Urothelium cell line (cell line): ENCODE measurements at regions not wholly inside any gene's neighbourhood (a gene's known extent, or its start where the extent isn't known, plus 50 kb on each side); places are given as distances from the start of the nearest gene placed in this dataset.
A peak's percentile ranks its signal among the peaks of the same experiment; 100 is the strongest.

Source experiments
- DNase-seq: peaks from one replicate; pipeline ENCODE4 v3.0.0; 2011; ENCODE audit warnings: low spot score, mixed read lengths
- FAIRE-seq: peaks from 2 replicates; lab custom pipeline; 2011; peaks lifted over from hg19 to GRCh38; lab: Jason Lieb, UNC

DNA sequence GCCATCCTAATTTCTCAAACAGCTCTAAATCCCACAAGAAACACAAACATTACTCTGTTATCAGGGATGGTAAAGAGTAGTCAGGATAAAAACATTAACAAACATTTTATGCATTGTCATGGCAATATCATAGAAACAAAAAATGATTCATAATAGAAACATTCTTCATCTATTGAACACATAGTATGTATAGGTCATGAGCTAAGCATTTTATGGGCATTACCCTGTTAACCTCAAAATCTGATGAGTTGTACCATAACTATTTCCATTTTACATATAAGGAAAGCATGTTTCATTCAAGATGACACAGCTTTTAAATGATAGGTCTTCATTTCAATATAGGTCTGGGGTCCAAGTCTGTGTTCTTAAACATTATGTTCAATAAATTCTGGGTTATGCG, 344.9 kb downstream of the RND3 start:
- FAIRE-seq (no peak), DNase-seq (no peak)

DNA sequence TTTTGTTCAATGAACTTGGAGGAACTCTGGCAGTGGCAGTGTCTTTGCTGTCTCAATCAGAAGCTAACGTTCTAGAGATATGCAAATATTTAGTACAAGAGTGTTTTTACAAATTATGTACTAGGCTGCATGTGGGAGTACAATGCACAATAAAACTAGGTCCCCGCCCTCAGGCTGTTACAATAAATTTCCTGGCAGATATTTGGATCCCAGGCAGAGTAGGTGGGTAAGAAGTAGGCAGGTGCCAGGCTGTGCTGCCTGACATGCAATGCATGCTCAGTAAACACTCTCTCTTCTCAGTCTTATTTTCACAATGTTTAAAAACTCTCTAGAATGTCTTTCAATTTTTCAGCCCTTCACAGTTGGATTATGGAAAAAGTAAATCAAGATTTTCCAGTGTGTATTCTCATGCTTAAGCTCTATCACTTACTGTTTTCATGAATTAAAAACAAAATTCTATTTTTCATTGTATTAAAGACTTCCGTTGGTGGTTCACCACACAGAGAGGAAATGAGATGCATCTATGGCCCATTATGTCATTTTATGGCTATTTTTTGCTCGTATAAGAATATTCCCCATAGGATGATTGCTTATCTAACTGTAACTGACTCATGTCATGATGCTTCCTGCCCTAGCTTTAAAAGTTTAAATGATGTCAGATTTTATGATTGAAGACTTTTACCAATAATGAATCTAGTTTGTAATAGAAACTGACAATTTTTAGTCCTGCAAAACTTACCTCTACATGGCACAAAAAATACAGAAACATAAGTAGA, 346.1 kb downstream of the RND3 start:
- no peak for FAIRE-seq

DNA sequence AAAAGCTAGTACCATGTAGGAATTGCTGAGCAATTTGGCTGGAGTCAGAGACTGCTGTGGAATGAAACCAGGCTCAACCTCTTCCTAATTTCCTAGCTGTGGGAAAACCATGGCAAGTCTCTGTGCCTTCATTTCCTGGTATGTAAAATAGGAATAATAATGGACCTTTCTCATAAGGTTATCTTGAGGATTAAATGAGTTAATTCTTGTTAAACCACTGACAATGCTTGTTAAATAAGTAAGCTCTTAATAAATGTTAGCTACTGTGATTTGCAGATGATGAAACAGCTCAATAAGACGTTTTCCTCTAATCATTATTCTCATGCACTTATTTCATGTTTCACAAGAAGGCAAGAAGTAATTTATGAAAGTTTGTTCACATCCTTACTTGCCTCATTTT, 346.7 kb downstream of the RND3 start:
- FAIRE-seq (no peak), DNase-seq (no peak)

More for the DNA sequence above, 346.1 kb downstream of the RND3 start:
- DNase-seq = no peak

GRCh38 chr2:150138587-150138986, 348.9 kb downstream of the RND3 start:
- DNase-seq (no peak), FAIRE-seq (no peak)

DNA sequence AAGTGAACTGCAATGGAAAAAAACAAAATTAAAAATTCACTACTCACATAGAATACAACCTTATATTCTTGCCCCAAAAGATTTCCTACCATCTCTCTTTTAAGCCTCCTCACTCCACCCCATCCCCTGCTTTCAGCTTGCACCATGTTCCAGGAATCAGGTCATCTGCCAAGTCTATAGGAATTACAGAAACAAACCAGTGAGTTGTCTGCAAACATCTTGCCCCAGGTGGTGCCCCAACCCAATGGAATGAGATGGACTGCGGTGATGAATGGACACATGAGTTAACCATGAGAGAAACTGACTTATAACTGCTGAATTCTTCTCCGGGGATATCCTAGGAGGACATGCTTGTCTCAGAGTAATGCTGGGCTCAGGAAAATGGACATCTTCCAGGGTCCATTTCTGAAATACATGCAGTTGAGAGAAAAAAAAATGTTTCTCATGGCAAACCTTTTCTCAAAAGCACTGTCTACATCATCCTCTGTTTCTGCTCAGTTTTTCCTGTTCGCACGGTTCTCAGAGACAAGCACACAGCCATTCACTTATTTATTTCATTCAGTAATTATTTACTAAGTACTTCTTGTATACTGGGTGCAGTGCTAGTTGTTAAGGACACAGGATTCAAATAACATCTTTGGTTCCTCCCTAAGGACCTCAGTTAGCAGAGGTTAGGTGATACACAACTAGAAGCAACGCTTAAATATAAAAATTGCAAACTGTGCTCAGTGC, 350.0 kb downstream of the RND3 start:
- DNase-seq (no peak), FAIRE-seq (no peak)

GRCh38 chr2:150136893-150137292, 350.6 kb downstream of the RND3 start:
- no peak for FAIRE-seq
- DNase-seq = no peak

DNA sequence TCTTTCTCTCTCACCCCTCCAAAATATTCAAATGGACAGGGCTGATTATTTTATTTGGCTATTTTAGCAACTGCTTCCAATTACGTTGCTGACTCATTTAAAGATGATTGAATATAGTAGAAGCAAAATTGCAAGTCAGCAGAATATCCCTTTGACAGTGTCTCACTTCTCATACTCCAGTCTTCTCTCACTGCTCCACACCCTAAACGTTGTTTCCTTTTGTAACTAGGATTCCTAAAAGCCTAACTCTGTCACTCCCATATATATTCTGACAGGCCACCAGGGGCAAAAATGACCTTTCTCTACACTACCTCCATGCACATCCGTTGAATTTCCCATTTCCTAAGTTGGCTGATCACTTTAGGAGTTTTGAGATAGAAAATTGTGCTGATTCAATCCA, 351.1 kb downstream of the RND3 start:
- DNase-seq (no peak), FAIRE-seq (no peak)

DNA sequence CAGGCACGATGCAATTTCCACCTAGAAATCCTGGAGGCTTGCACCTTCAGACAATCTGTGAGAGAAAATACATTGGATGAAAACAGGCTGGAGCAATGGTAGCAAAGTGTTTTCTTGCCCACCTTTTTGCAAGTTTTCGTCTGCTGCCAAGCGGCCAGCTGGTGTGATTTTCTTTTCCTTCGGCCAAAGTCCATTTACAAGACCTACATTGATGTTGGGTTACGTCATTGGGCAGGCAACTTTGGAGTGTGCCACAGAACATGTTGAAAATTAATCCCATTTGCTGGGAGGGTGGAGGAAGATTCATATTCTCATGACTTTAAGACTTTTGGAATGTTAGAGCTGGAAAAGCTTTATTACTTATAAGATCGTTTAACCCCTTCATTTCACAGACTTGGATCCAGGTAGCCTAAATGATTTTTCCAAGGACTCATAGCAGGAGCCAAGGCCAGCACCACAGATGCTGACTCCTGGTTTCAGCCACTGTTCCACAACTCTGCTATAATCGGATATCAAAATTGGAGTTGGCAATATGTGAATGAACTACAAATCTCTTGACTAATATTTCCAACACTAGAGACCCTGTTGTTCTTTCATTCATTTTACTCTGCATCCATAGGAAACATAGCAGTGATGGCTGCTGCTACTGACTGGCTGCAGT, 352.1 kb downstream of the RND3 start:
- no peak for FAIRE-seq
- DNase-seq = no peak

GRCh38 chr2:150134223-150134857, 353.1 kb downstream of the RND3 start:
- DNase-seq (no peak), FAIRE-seq (no peak)

DNA sequence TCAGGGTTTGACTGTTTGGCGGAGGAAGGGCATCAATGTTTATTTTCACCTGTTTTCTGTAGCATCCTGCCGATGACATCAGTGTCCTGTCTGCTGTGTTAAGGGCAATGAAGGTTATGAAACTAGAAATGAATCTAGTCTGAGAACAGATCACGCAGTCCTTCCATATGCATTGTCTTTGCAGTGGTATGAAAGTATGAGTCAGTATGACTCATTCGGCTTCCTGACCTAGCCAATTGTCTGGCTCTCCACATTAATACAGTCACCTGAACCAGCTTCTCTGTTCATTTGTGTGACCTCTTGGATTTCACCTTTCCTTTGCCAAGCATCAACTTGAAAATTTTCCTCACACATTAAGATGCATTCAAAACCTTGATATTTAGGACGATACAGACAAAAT, 353.8 kb downstream of the RND3 start:
- peak; percentile 87 for DNase-seq
- FAIRE-seq = peak; percentile 79

DNA sequence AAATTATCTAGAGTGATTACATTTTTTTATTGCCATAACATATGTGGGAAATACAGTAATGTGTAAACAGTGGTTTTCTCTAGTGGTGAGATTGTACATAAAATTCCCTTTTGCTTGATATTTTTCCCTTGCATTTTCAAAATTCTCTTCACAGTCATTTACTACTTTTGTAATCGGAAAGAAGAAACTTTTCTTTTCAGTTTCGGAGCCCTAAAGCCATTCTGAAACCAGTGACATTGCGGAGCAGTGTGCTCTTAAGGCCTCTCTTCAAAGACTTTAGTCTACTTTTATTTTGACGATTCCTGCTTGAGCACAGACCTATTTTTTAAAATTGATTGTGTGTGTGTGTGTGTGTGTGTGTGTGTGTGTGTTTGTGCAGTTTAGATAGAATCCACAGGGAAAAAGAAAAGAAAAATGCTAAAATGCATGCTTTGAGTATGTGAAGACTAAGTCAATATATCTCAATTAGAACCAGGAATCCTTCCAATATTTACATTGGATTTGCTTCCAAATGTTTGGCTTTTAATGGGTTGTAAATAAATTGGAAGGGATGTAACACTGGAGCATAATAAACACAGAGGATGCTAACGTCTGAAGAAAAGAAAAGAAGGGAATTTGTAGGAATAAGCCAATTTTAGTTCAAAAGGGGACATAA, 357.4 kb downstream of the RND3 start:
- FAIRE-seq = no peak
- DNase-seq = no peak

- DNase-seq (no peak), FAIRE-seq (no peak)
These were observed 359.5 kb downstream of the RND3 start for GRCh38 chr2:150127995-150128394.

- FAIRE-seq = no peak
- no peak for DNase-seq
These were observed 360.0 kb downstream of the RND3 start for GRCh38 chr2:150127346-150127990.

DNA sequence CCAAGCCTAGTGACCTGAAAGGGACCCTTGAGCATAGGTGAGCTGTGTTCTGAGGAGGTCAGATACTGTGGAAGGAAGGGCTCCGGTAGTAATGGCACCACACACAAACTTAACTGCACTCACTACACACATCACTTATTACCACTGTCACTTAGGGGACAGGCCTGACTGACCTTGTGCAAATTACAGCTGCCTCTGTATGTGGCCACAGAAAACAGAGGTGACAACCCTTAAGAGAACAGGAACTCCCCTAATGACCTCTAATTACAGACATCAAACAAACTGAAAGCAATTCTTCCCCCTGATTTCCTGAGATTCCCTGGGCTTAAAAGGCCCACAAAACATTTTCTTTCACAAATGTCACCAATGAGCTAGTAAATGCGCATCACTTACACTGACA, 360.6 kb downstream of the RND3 start:
- DNase-seq = no peak
- no peak for FAIRE-seq

DNA sequence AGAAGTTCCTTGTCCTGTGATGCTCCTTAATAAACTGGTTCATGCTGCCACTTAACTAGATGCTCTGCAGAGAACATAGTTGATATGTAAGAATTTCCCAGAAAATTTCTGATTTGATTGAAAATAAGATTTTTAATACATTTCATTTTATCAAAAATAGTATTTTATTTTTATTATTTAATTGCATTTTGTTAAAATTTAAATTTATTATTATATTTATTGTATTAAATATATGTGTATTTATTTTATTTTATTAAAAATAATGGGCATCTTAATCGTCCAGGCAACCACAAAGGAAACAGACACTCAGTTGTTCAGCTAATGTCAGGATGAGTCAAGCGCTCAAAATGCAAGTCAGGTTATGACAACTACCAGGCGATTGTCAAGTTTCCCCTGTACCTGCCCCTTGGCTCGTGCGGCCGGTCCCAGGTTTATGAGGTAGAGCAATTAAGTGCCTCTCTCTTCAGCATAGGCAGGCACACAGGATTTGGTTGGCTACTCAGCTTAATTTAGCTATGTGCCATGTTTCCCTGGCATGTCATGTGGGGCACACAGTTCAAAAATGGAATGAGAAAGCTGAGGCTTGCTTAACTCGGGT, 361.2 kb downstream of the RND3 start:
- DNase-seq = peak; percentile 69
- FAIRE-seq = no peak

- DNase-seq = peak; percentile 38
- FAIRE-seq = no peak
These were observed 361.8 kb downstream of the RND3 start for GRCh38 chr2:150125708-150126107.

GRCh38 chr2:150125188-150125587, 362.3 kb downstream of the RND3 start:
- DNase-seq = no peak
- no peak for FAIRE-seq

GRCh38 chr2:150124739-150125138, 362.7 kb downstream of the RND3 start:
- DNase-seq = no peak
- FAIRE-seq = no peak

DNA sequence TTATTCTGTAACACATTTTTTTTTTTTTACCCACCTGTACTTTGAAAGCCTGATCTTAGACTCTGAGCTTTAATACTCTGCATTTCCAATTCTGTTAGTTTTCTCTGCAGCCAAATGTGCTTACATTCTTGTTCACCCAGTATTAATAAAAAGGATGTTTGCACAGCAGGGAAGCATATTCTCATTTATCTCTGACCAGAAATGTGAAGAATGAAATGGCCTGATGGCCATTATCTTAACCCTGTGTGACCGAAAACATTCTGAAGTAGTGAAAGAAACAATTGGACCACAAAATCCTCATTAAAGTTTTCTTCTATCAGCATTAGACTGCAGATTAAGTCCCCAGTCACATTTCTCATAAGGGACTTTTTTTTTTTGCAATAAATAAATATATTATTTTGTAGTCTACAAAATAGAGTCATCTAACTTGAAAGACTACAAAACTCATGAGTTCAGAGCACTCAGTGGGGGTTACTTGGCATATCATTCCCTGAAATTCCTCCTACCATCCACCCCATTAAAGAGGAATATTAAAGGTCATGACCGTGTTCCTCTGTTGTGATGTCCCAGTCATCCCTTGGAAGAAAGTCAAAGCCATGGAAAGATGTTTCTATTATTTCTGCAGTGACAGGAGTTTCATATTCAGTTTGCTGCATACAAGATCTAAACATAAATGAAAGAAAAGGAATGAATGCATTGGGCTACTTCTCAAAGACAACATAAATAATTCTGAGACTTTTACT, 364.4 kb downstream of the RND3 start:
- FAIRE-seq (no peak), DNase-seq (no peak)
